Liver (tissue), 2 donors: ENCODE measurements at regions not wholly inside any gene's neighbourhood (a gene's known extent, or its start where the extent isn't known, plus 50 kb on each side); places are given as distances from the start of the nearest gene placed in this dataset.

Experiments
- TF ChIP-seq, protein P1 (sequence below): IDR thresholded peaks from 2 replicates; pipeline ENCODE4 v1.6.1; 2016; ENCODE audit warnings: antibody characterized with exemption
- TF ChIP-seq, protein P2 (sequence below): fragments of 150-350 bp; IDR thresholded peaks from 2 replicates; pipeline ENCODE4 v1.5.1; 2017; ENCODE audit warnings: improper control_type of control experiment, low read depth, low read length; ENCODE audit not compliant: missing input control
- donor health status: healthy.

DNA sequence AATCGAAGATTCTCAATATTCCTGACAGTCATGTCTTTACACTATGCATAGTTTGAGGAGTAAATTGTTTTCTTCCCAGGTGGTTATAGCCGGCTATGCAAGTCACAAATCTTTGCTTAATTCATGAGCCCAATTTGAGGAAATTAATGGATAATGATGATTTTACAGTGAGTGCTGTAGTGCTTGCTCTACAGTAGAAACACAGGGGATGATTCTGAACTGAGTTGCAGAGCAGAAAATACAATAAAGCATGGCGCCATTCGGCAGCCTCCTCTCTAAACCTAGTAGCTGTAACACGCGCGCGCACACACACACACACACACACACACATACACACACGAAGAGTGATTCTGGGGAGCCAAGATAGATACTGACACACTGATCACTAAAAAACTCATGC, 181.7 kb upstream of the DPH6 start:
- TF ChIP-seq, protein P1, sequence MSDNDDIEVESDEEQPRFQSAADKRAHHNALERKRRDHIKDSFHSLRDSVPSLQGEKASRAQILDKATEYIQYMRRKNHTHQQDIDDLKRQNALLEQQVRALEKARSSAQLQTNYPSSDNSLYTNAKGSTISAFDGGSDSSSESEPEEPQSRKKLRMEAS, result no peak
- TF ChIP-seq, protein P2, sequence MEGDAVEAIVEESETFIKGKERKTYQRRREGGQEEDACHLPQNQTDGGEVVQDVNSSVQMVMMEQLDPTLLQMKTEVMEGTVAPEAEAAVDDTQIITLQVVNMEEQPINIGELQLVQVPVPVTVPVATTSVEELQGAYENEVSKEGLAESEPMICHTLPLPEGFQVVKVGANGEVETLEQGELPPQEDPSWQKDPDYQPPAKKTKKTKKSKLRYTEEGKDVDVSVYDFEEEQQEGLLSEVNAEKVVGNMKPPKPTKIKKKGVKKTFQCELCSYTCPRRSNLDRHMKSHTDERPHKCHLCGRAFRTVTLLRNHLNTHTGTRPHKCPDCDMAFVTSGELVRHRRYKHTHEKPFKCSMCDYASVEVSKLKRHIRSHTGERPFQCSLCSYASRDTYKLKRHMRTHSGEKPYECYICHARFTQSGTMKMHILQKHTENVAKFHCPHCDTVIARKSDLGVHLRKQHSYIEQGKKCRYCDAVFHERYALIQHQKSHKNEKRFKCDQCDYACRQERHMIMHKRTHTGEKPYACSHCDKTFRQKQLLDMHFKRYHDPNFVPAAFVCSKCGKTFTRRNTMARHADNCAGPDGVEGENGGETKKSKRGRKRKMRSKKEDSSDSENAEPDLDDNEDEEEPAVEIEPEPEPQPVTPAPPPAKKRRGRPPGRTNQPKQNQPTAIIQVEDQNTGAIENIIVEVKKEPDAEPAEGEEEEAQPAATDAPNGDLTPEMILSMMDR, result no peak
